HG02571 (cell line): ENCODE measurements at regions not wholly inside any gene's neighbourhood (a gene's known extent, or its start where the extent isn't known, plus 50 kb on each side); places are given as distances from the start of the nearest gene placed in this dataset.

ENCODE experiments used
- ATAC-seq: cut with Tn5 transposase; IDR thresholded peaks from one replicate; pipeline ENCODE4 v1.9.1; 2021; ENCODE audit warnings: mild to moderate bottlenecking, moderate library complexity; ENCODE audit not compliant: unreplicated experiment

- no peak for ATAC-seq
These were observed 163.9 kb upstream of the ADGRL3 start for GRCh38 chr4:61036071-61036684.

- ATAC-seq: no peak
These were observed 158.6 kb upstream of the ADGRL3 start for GRCh38 chr4:61041527-61041926.

DNA sequence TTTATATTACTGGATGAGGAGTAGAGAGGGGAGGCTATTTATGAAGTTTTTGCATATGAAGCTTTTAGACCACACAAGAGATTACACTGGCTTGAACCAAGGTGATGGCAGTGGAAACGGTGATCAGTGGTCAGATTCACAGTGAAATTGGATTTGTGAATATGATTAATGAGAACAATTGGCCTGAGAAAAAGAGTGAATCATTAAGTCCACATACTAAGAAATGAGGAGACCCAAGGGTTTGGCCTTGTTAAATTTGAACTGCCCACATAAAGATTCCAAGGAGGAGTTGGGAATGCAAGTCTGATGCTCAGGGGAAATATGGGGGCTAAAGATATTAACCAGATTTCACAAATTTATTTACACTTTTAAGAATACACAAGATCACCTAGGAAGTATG lies 155.3 kb upstream of the ADGRL3 start:
- ATAC-seq: no peak

- no peak for ATAC-seq
These were observed 151.1 kb upstream of the ADGRL3 start for GRCh38 chr4:61049018-61049417.

DNA sequence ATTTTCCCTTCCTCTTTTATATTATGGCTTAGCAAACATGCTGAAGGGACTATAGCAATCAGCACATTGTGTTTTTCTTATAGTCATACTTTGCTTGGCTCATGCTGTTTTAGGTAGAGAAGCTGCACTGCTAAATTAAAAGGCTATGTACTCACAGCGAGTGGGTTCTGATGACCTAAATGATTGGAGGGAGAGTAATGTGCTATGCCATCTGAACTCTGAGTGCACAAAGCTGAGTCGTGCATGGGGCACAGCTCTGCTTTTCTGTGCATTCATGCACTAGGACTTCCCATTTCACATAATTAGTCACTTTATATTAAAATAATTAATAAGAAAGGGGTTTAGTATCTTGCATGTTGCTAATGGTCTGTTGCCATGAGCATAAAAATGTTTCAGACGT lies 132.7 kb upstream of the ADGRL3 start:
- no peak for ATAC-seq

DNA sequence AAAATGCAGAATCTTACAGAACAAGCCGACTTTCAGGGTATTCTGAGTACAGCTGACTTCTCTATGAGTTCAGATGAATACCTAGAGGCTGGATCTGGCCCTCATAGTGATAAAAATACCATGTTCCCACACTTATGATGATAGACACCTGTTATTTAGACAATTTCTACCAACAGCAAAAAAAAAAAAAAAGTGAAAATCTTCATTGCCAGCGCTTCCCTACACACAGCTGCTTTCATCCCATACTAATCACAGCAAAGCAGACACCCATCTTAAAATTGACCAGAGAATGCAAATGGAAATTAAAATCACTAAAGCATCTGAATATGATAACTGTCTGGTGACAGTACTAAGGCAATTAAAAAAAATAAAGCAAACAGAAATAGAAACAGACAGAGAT lies 132.1 kb upstream of the ADGRL3 start:
- no peak for ATAC-seq

DNA sequence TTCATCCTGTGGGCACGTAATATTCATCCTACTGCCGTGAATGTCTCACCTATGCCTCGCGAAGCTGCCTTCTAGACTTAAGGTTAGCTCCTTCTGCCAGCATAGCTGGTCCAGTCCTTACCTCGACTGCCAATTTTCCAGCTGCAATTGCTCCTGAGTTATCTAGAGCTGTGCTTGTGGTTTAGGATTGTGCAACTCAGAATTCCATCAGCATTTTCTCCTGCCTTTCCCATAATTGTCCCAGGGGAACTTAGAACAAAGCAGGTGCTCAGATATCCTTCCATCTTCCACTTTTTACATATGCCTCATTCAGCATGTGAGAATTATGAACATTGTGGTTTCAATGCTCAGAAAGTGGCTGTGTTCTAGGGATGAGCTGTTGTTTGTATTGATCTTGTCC lies 131.4 kb upstream of the ADGRL3 start:
- no peak for ATAC-seq

DNA sequence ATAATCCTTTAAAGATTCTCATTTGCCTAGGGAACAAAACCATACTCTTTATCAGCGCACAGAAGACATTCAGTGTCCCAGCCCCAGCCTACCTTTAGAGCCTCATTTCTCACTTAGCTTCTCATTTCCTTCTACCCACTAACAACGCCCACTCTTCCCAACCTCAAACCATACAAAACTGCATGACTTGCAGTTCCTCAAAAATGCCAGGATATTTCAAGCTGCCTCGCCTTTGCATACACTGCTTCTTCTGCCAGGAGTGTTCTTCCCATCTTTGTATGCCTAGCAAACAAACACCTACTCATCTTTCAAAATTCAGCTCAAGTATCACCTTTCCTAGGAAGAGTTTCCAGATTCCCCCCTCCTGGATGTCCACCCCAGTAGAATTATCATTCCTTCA lies 129.9 kb upstream of the ADGRL3 start:
- ATAC-seq: no peak

DNA sequence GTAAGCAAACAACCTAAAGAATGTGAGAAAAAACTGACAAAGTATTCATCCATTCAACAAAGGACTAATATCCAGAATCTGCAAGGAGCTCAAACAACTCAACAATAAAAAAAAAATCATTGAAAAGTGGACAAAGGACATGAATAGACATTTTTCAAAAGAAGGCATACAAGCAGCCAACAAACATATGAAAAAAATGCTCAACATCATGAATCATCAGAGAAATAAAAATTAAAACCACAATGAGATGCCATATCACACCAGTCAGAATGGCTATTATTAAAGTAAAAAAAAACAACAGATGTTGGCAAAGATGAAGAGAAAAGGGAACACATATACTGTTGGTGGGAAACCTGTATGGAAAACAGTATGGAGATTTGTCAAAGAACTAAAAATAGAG lies 120.7 kb upstream of the ADGRL3 start:
- ATAC-seq: no peak

GRCh38 chr4:61079976-61080375 lies 120.2 kb upstream of the ADGRL3 start:
- no peak for ATAC-seq

DNA sequence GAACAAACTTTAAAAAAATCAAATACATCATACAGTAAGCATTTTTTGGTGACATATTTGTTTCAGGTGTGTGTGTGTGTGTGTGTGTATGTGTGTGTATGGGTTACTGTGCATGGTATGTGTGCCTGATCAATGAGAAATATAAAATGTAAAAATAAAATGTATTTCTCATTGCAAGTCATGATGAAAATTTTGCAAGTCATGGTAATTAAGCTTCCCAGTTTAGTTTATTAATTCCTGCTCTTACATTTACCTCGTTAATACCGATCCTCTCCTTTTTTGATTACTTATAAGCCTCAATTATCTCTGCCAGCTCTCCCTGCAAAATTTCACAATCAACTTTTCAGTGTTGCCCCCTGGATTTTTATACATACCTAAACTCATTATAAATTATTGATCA lies 114.6 kb upstream of the ADGRL3 start:
- no peak for ATAC-seq

GRCh38 chr4:61086357-61086756 lies 113.8 kb upstream of the ADGRL3 start:
- ATAC-seq: no peak

- ATAC-seq: no peak
These were observed 113.1 kb upstream of the ADGRL3 start for GRCh38 chr4:61086979-61087378.

- no peak for ATAC-seq
These were observed 105.1 kb upstream of the ADGRL3 start for GRCh38 chr4:61094854-61095598.

- ATAC-seq: no peak
These were observed 71.4 kb upstream of the ADGRL3 start for GRCh38 chr4:61128682-61129081.

DNA sequence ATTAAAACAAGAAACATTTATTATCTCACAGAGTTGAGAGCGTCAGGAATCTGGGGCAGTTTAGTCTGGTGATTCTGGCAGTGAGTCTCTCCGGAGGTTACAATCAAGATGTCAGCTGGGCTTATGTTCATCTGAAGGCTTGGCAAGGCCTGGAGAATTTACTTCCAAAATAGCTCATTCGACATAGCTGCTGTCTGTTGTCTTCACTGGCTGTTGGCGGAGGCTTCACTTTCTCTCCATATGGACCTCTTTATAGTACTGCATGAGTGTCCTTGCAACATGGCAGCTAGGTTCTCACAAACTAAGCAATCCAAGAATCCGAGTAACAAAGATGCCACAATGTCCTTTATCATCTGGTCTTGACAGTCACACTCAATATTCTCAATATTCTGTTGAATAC lies 70.2 kb upstream of the ADGRL3 start:
- no peak for ATAC-seq

DNA sequence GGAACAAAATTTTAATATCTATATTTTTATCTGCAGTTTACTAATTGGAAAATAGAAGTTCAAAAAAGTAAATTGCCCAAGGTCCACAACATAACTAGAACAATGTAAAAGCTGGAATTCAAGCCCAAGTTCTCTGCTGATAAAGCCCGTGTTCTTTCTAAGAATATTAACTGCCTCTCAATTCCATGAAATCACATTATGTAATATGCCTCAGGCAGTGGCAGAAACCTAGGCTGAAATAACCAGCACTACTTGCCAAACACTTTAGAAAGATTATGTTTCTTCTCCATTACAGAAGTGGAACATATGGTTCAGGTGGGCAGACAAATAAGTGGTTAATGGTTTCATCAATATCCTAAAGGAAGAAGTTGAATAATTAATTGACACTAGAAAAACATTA lies 56.7 kb upstream of the ADGRL3 start:
- no peak for ATAC-seq

DNA sequence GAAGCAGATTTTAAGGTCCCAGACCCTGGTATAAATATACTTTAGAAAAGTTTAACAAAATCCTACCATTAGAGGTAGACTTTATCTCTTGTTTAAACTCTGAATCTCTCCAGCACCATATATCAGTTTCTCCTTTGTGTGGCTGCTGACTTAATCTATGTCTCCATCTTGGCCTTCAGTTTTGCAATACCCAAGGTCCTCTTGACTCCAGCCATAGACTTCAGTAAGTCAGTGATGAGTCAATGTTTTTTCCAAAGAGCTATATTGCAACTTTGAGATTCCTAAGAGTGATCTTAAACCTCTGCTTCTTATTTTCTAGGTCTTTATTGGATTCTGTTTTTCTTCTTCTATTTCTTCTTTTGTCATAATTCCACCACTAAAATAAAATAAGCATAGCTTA lies 50.8 kb upstream of the ADGRL3 start:
- ATAC-seq: no peak
